Heart right ventricle (tissue), 16 donors: ENCODE measurements at regions not wholly inside any gene's neighbourhood (a gene's known extent, or its start where the extent isn't known, plus 50 kb on each side); places are given as distances from the start of the nearest gene placed in this dataset.

Experiments used
- ATAC-seq, 8 donors: fragments of 200-7000 bp; cut with Tn5 transposase; one replicate each; pipeline ENCODE4 v1.9.1; 2020; ENCODE audit warnings: mild to moderate bottlenecking in 8 of 8, moderate library complexity in 8 of 8, moderate number of reproducible peaks in 1 of 8
- DNase-seq, 2 donors: peaks; one replicate each; pipeline ENCODE4 v3.0.0-alpha.2; 2020
- H3K27ac ChIP-seq, 10 donors: fragments of 200-600 bp; sonication (generic) in 2 of 10; one replicate each; pipeline versions ENCODE4 v1.5.0 to v1.8.0; 2020 to 2022; ENCODE audit warnings: mild to moderate bottlenecking in 3 of 10
- H3K27me3 ChIP-seq, 7 donors: fragments of 200-600 bp; one replicate each; pipeline ENCODE4 v1.8.0; 2021 to 2022; ENCODE audit warnings: mild to moderate bottlenecking in 2 of 7
- H3K36me3 ChIP-seq, 9 donors: fragments of 200-600 bp; sonication (generic) in 1 of 9; one replicate each; pipeline versions ENCODE4 v1.5.0 to v1.8.0; 2020 to 2022; ENCODE audit warnings: mild to moderate bottlenecking in 2 of 9
- H3K4me1 ChIP-seq, 9 donors: fragments of 200-600 bp; sonication (generic) in 1 of 9; one replicate each; pipeline versions ENCODE4 v1.5.0 to v1.8.0; 2020 to 2022; ENCODE audit warnings: mild to moderate bottlenecking in 4 of 9
- H3K4me3 ChIP-seq, 10 donors: fragments of 200-600 bp; sonication (generic) in 2 of 10; one replicate each; pipeline versions ENCODE4 v1.5.0 to v1.8.0; 2020 to 2022; ENCODE audit warnings: mild to moderate bottlenecking in 7 of 10, moderate library complexity in 2 of 10
- H3K9me3 ChIP-seq, 11 donors: fragments of 200-600 bp in 10 of 11; sonication (generic) in 2 of 11; one replicate each; pipeline versions ENCODE4 v1.5.0 to v1.8.0; 2013 to 2022; ENCODE audit warnings: mild to moderate bottlenecking in 2 of 11, control low read depth in 1 of 11, moderate library complexity in 1 of 11
- CTCF ChIP-seq, 9 donors: fragments of 200-600 bp; sonication (generic) in 2 of 9; IDR thresholded peaks; one replicate each; pipeline versions ENCODE4 v1.5.0 to v1.8.0; 2021 to 2022; ENCODE audit warnings: antibody characterized with exemption in 9 of 9, mild to moderate bottlenecking in 5 of 9, moderate library complexity in 1 of 9
- WGBS, 2 donors: extraction: QIAGEN DNeasy Blood & Tissue Kit; methylation state at CpG; one replicate each; pipeline ENCODE4 v1.1.7; 2013; ENCODE audit warnings: inconsistent platforms in 1 of 2; 5-methylcytosine and 5-hydroxymethylcytosine counted together
- intact Hi-C, 10 donors: fragments of 100-400 bp; cut with DNase I; formaldehyde crosslinking; loops; one replicate each; pipeline versions ENCODE4 v1.11.1 to v1.14.2; 2022
- donor health status: Arrhythmogenic right ventricular cardiomyopathy.
- donor health status: ischemic (EF 13 %, LVEDD 7.1; RV severe dilation, severe dysfunction).
- donor health status: healthy with polysubstance abuse.
- donor health status: DM: no; HTN: yes; CAD: no.
- donor health status: DM: no; HTN: no; CAD: no.
- donor health status: ischemic (EF 25% LVEDD 6.9; RV normal size, moderate dysfunction).
- donor health status: ischemic (EF 25% LVEDD 5.7; RV mildly dilated, moderate dysfunction).
- donor health status: healthy.
- donor health status: DM: yes; HTN: yes; CAD: no.
- donor health status: Ischemic cardiomyopathy.
- donor health status: ischemic (EF 35%, LVEDD 5.7; RV mildly dilated, moderate dysfunction).
- donor health status: nonischemic (EF 11% LVEDD 7.7; RV severe dilation, severe dysfunction).
- donor health status: DM: yes; HTN: yes; CAD: no.
- donor health status: PGD.
- donor health status: ischemic (EF 29% LVEDD 5.4; RV normal size, mild dysfunction).
- donor health status: nonischemic (EF 23%, LVEDD 6.1; RV moderate dilation, normal function).

GRCh38 chr13:107665926-107666458 lies 549.3 kb downstream of the LIG4 start:
- WGBS, 2 donors: 87 to 92% methylated on average over 2 of the region's 2 CpGs
- intact Hi-C loops: no loop called here
- no peak for TF ChIP-seq CTCF (IDR thresholded peaks at IDR 0.05)

DNA sequence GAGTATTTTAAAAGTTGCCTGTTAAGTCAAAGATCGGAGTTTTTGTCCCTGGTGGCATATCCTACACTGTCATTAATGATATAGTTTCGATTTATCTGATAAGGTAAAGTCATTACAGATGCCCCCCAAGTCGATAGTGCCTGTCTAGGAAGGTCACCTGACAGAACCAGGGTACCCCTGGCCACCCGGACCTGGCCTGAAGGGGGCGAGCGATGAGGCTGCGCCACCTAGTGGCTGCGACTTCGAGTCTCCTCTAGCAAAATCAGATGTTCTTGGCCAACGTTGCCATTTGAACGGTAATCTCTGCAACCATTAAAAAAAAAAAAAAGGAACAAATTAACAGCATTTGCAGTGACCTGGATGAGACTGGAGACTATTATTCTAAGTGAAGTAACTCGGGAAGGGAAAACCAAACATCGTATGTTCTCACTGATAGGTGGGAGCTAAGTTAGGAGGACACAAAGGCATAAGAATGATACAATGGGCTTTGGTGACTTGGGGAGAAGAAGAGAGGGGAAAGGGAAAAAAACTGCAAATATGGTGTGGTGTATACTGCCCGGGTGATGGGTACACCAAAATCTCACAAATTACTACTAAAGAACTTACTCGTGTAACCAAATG lies 565.1 kb downstream of the LIG4 start:
- intact Hi-C loops: loop anchor here in 8 of 10 donors (2.0 to 10.0 kb wide), 4 partner anchors 435 to 443 kb away; no protein-coding TSS in a partner anchor
- Histone ChIP-seq H3K27me3 (peaks cover 0 to 12% (median 0%) of the 10 kb centered on the region in 7 donors), H3K36me3 (no peaks in the 10 kb centered on the region), H3K4me3 (no peak overlapping the region), H3K4me1 (no peaks in the 10 kb centered on the region), H3K27ac (no peak overlapping the region), H3K9me3 (peaks cover 0 to 5% (median 0%) of the 10 kb centered on the region in 11 donors)
- 18 to 21% methylated on average over 15 of the region's 15 CpGs for WGBS, 2 donors
- ATAC-seq: peak in 2 of 8 donors; percentile 40 to 41
- DNase-seq: peak; percentile 19 to 43
- peak; percentile 34 to 82 (median 64) for TF ChIP-seq CTCF (IDR thresholded peaks at IDR 0.05)

More at GRCh38 chr13:107665926-107666458, 549.3 kb downstream of the LIG4 start:
- Histone ChIP-seq H3K27ac (no peak overlapping the region), H3K4me1 (no peaks in the 10 kb centered on the region), H3K9me3 (peaks cover 0 to 12% (median 0%) of the 10 kb centered on the region in 11 donors), H3K36me3 (no peaks in the 10 kb centered on the region), H3K27me3 (no peaks in the 10 kb centered on the region), H3K4me3 (no peak overlapping the region)
- DNase-seq (no peak), ATAC-seq (no peak)

DNA sequence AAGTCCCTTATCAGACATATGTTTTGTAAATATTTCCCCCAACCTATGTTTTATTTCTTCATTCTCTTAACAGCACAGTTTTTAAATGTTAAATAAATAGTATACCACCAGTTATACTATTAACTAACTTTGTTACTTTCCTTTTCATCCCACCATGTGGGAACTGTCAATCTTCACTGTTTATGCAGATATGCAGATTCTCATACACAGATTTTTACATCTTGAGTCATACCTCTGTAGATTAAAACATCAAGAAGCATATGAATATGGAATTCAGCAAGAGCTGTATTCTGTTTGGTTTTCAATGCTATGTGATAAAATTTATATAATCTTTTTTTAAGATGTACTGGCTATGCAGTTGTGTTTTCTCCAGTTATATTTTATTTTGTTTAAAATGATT lies 566.3 kb downstream of the LIG4 start:
- intact Hi-C loops: loop anchor here in 1 of 10 donors (10.0 kb wide), 1 partner anchor 434 kb away; no protein-coding TSS in a partner anchor
- Histone ChIP-seq H3K27ac (no peak overlapping the region), H3K9me3 (peaks cover 0 to 7% (median 0%) of the 10 kb centered on the region in 11 donors), H3K4me1 (no peaks in the 10 kb centered on the region), H3K27me3 (peaks cover 0 to 9% (median 0%) of the 10 kb centered on the region in 7 donors), H3K36me3 (no peaks in the 10 kb centered on the region), H3K4me3 (no peak overlapping the region)
- ATAC-seq (no peak), DNase-seq (no peak)
- no peak for TF ChIP-seq CTCF (IDR thresholded peaks at IDR 0.05)

GRCh38 chr13:107644136-107644535 lies 571.2 kb downstream of the LIG4 start:
- no peaks in the 10 kb centered on the region for H3K27me3 ChIP-seq
- peaks cover 0 to 7% (median 0%) of the 10 kb centered on the region in 11 donors for H3K9me3 ChIP-seq
- no peaks in the 10 kb centered on the region for H3K36me3 ChIP-seq
- no peak for DNase-seq
- H3K4me3 ChIP-seq: no peak overlapping the region
- 76 to 80% methylated on average over 4 of the region's 4 CpGs for WGBS, 2 donors
- H3K4me1 ChIP-seq: no peaks in the 10 kb centered on the region
- ATAC-seq: no peak
- no peak overlapping the region for H3K27ac ChIP-seq
- TF ChIP-seq CTCF (IDR thresholded peaks at IDR 0.05): no peak
- intact Hi-C loops: loop anchor here in 2 of 10 donors (5.0 to 10.0 kb wide), 2 partner anchors 429 to 432 kb away; no protein-coding TSS in a partner anchor
